DOHH2 (cell line): ENCODE measurements at regions not wholly inside any gene's neighbourhood (a gene's known extent, or its start where the extent isn't known, plus 50 kb on each side); places are given as distances from the start of the nearest gene placed in this dataset.
"Not testable (repeated sequence)": the region's sequence is repeated elsewhere in the genome, so short reads cannot be mapped to it uniquely, and the experiment has no call there.

Experiments used
- H3F3A ChIP-seq: fragments of 200-600 bp; sonication (generic), shearing (Covaris generic); 2 replicates; pipeline ENCODE4 v1.6.0; 2016; ENCODE audit warnings: antibody characterized with exemption, mild to moderate bottlenecking; ENCODE audit not compliant: control insufficient read depth, insufficient read depth
- H3K27ac ChIP-seq: fragments of 200-600 bp; sonication (generic); 2 replicates; pipeline ENCODE4 v1.5.1; 2014; ENCODE audit warnings: low read depth, mild to moderate bottlenecking, low read length, moderate library complexity
- H3K27me3 ChIP-seq: fragments of 200-600 bp; sonication (generic); 2 replicates; pipeline ENCODE4 v1.6.1; 2014; ENCODE audit warnings: mild to moderate bottlenecking, low read length, mixed read lengths; ENCODE audit not compliant: control insufficient read depth
- H3K36me3 ChIP-seq: fragments of 200-600 bp; sonication (generic); 2 replicates; pipeline ENCODE4 v1.6.1; 2014; ENCODE audit warnings: mild to moderate bottlenecking, low read length, moderate library complexity, mixed read lengths; ENCODE audit not compliant: control insufficient read depth
- H3K4me1 ChIP-seq: fragments of 200-600 bp; sonication (generic); 2 replicates; pipeline ENCODE4 v1.6.1; 2014; ENCODE audit warnings: mild to moderate bottlenecking, low read length, mixed read lengths; ENCODE audit not compliant: control insufficient read depth
- H3K4me2 ChIP-seq: fragments of 200-600 bp; sonication (generic); 2 replicates; pipeline ENCODE4 v1.6.0; 2014; ENCODE audit warnings: mild to moderate bottlenecking, low read length, moderate library complexity
- H3K4me3 ChIP-seq: fragments of 200-600 bp; sonication (generic); 2 replicates; pipeline ENCODE4 v1.5.1; 2014; ENCODE audit warnings: mild to moderate bottlenecking, low read length, mixed read lengths
- H3K79me2 ChIP-seq: fragments of 200-600 bp; sonication (generic); 2 replicates; pipeline ENCODE4 v1.6.1; 2014; ENCODE audit warnings: mild to moderate bottlenecking, low read length, mixed read lengths; ENCODE audit not compliant: control insufficient read depth
- H3K9me2 ChIP-seq: fragments of 200-600 bp; sonication (generic); replicated peaks from 2 replicates; pipeline ENCODE4 v1.6.1; 2014; ENCODE audit warnings: mild to moderate bottlenecking, low read length, mixed read lengths; ENCODE audit not compliant: control insufficient read depth
- H3K9me3 ChIP-seq: fragments of 200-600 bp; sonication (generic); 2 replicates; pipeline ENCODE4 v1.6.1; 2014; ENCODE audit warnings: antibody characterized with exemption, low read length, mixed read lengths; ENCODE audit not compliant: control insufficient read depth, insufficient read depth
- H4K20me1 ChIP-seq: fragments of 200-600 bp; sonication (generic); 2 replicates; pipeline ENCODE4 v1.6.0; 2014; ENCODE audit warnings: low read depth, mild to moderate bottlenecking, antibody characterized with exemption, low read length, moderate library complexity; ENCODE audit not compliant: control insufficient read depth, insufficient read depth
- EZH2phosphoT487 ChIP-seq: fragments of 200-600 bp; sonication (generic); IDR thresholded peaks from 2 replicates; pipeline ENCODE4 v1.6.1; 2017; ENCODE audit warnings: borderline replicate concordance, mild to moderate bottlenecking, antibody characterized with exemption, low read length, moderate library complexity, mixed read lengths
- TF ChIP-seq, protein P1 (sequence below): fragments of 200-600 bp; sonication (generic); IDR thresholded peaks from one replicate; pipeline ENCODE4 v1.5.1; 2014; ENCODE audit warnings: antibody characterized with exemption, mild to moderate bottlenecking, low read depth, low read length; ENCODE audit not compliant: poor library complexity, severe bottlenecking

DNA sequence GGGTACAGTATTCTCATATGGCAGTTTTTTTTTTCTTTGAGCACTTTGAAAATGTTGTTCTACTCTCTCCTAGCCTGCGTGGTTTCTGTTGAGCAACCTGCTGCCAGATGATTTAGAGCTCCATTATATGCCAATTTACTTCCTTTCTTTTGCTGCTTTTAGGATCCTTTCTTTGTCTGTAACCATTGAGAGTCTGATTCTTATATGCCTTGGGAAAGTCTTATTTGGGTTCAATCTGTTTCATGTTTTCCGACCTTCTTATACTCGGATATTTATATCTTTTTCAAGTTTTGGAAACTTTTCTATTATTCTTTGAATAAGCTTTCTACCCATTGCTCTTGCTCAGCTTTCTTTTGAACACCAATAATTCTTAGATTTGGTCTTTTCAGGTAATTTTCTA is 138.1 kb upstream of the RAG2 start:
- no peak overlapping the region for H3K27ac ChIP-seq
- H3K9me2 ChIP-seq, result no peaks in the 10 kb centered on the region
- H3K79me2 ChIP-seq, result no peaks in the 10 kb centered on the region
- H3K9me3 ChIP-seq, result no peaks in the 10 kb centered on the region
- H3K27me3 ChIP-seq, result no peaks in the 10 kb centered on the region
- no peaks in the 10 kb centered on the region for H3F3A ChIP-seq
- no peak overlapping the region for H3K4me3 ChIP-seq
- no peaks in the 10 kb centered on the region for H4K20me1 ChIP-seq
- TF ChIP-seq EZH2phosphoT487, result no peak
- TF ChIP-seq, protein P1, sequence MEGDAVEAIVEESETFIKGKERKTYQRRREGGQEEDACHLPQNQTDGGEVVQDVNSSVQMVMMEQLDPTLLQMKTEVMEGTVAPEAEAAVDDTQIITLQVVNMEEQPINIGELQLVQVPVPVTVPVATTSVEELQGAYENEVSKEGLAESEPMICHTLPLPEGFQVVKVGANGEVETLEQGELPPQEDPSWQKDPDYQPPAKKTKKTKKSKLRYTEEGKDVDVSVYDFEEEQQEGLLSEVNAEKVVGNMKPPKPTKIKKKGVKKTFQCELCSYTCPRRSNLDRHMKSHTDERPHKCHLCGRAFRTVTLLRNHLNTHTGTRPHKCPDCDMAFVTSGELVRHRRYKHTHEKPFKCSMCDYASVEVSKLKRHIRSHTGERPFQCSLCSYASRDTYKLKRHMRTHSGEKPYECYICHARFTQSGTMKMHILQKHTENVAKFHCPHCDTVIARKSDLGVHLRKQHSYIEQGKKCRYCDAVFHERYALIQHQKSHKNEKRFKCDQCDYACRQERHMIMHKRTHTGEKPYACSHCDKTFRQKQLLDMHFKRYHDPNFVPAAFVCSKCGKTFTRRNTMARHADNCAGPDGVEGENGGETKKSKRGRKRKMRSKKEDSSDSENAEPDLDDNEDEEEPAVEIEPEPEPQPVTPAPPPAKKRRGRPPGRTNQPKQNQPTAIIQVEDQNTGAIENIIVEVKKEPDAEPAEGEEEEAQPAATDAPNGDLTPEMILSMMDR, result no peak
- no peak overlapping the region for H3K4me2 ChIP-seq
- no peaks in the 10 kb centered on the region for H3K4me1 ChIP-seq
- H3K36me3 ChIP-seq, result no peaks in the 10 kb centered on the region

DNA sequence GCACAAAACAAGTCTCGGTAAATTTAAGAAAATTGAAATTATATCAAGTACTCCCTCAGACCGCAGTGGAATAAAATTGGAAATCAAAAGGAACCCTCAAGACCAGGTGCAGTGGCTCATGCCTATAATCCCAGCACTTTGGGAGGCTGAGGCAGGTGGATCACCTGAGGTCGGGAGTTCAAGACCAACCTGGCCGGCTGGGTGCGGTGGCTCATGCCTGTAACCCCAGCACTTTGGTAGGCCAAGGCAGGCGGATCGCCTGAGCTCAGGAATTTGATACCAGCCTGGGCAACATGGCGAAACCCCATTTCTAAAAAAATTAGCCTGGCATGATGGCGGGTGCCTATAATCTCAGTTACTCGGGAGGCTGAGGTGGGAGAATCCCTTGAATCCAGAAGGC is 135.7 kb upstream of the RAG2 start:
- H3F3A ChIP-seq, H4K20me1 ChIP-seq, H3K4me2 ChIP-seq, H3K9me2 ChIP-seq, H3K36me3 ChIP-seq, H3K4me1 ChIP-seq, H3K4me3 ChIP-seq, H3K27me3 ChIP-seq, H3K9me3 ChIP-seq, H3K27ac ChIP-seq, H3K79me2 ChIP-seq: not testable (repeated sequence)

DNA sequence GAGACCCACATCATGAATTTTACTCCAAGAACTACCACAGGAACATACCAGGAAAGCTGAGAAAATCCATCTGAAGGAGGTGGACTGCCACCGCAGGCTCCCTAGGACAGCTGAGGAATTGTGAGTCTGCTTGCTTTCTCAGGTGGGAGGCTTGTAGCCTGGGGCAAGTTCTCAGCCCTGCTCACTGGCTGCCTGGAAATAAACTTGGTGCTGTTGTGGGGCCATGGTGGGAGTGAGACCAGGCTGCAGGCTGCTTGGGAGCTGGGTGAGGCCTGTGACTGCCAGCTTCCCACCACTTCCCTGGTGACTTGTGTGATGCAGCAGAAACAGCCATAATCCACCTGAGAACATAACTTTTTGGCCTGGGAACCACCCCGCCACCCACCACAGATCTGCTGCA is 132.7 kb upstream of the RAG2 start:
- H3K27me3 ChIP-seq, result no peaks in the 10 kb centered on the region
- H3K4me2 ChIP-seq, result no peak overlapping the region

DNA sequence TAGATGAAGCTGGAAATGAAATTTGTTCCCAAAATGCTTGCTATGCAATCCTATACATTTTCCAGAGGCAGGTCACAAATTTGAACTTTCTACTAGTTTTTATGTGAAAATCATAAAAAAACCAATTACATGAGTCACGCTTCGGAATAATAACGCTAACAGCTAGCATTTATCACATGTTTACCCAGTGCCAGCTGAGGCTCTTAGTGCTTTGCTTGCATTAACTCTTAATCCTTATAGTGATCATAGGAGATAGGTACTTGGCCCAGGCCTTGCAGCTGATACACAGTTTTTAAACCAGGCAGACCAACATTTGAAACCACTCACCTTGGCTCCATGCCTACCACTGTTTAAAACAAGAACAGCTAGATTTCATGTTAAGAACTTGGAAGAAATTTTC is 131.8 kb upstream of the RAG2 start:
- Histone ChIP-seq H3K27me3 (no peaks in the 10 kb centered on the region), H3K36me3 (no peaks in the 10 kb centered on the region), H3F3A (no peaks in the 10 kb centered on the region), H3K4me3 (no peak overlapping the region), H3K4me1 (no peaks in the 10 kb centered on the region), H3K9me3 (no peaks in the 10 kb centered on the region), H3K27ac (no peak overlapping the region), H3K9me2 (no peaks in the 10 kb centered on the region), H4K20me1 (no peaks in the 10 kb centered on the region), H3K79me2 (no peaks in the 10 kb centered on the region), H3K4me2 (no peak overlapping the region)
- no peak for TF ChIP-seq EZH2phosphoT487
- TF ChIP-seq, protein P1, result no peak

More for the DNA sequence above, 132.7 kb upstream of the RAG2 start:
- H3K36me3 ChIP-seq, result no peaks in the 10 kb centered on the region
- H3K9me2 ChIP-seq, result no peaks in the 10 kb centered on the region
- no peaks in the 10 kb centered on the region for H3K79me2 ChIP-seq
- no peak for TF ChIP-seq EZH2phosphoT487
- TF ChIP-seq, protein P1, result no peak
- no peaks in the 10 kb centered on the region for H3K9me3 ChIP-seq
- no peaks in the 10 kb centered on the region for H4K20me1 ChIP-seq
- H3K4me1 ChIP-seq, result no peaks in the 10 kb centered on the region
- H3F3A ChIP-seq, result no peaks in the 10 kb centered on the region
- H3K27ac ChIP-seq, result no peak overlapping the region
- H3K4me3 ChIP-seq, result no peak overlapping the region
